ENCODE measurements at regions not wholly inside any gene's neighbourhood (a gene's known extent, or its start where the extent isn't known, plus 50 kb on each side); places are given as distances from the start of the nearest gene placed in this dataset.

DNA sequence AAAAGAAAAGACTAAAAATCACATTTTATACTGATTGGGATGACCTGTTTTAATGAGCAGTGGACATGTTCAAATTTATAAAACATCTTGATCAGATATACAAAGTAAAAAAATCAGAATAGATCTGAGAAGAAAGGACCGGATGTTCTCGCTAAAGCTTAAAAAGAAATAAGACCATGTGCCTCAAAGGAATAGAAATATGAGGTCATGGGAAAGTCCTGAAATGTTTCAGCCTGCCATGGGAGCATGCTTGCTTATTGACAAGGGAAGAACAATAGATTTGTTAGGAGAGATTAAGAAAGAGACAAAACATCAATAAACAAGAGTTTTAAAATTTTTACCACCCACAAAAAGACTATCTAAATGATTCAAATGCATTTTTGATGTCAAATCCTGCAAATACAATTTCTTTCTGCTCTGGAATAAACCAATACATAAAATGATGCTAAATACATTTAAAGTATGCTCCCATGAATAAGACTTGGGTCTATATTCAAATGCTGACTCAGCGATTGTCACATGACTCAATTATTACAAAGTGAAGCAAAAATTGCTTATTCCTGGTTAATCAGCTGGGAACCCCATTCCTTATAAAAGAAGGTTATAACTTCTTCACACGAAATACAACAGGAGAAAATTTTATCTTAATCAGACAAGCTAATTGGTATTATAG lies 633.9 kb upstream of the PKDCC start:
- Histone ChIP-seq H3K27me3 (no peaks in the 10 kb centered on the region), H3K27ac (no peak overlapping the region), H3K36me3 (no peaks in the 10 kb centered on the region), H3K4me3 (no peak overlapping the region), H3K4me1 (no peaks in the 10 kb centered on the region), H3K9me3 (no peaks in the 10 kb centered on the region)
- 64 to 81% (median 71%) methylated on average over 4 of the region's 4 CpGs for WGBS, 5 donors
- TF ChIP-seq POLR2A (IDR thresholded peaks at IDR 0.05) (no peak), EP300 (IDR thresholded peaks at IDR 0.05) (no peak), POLR2AphosphoS5 (IDR thresholded peaks at IDR 0.05) (no peak)
- TF ChIP-seq, protein P1, sequence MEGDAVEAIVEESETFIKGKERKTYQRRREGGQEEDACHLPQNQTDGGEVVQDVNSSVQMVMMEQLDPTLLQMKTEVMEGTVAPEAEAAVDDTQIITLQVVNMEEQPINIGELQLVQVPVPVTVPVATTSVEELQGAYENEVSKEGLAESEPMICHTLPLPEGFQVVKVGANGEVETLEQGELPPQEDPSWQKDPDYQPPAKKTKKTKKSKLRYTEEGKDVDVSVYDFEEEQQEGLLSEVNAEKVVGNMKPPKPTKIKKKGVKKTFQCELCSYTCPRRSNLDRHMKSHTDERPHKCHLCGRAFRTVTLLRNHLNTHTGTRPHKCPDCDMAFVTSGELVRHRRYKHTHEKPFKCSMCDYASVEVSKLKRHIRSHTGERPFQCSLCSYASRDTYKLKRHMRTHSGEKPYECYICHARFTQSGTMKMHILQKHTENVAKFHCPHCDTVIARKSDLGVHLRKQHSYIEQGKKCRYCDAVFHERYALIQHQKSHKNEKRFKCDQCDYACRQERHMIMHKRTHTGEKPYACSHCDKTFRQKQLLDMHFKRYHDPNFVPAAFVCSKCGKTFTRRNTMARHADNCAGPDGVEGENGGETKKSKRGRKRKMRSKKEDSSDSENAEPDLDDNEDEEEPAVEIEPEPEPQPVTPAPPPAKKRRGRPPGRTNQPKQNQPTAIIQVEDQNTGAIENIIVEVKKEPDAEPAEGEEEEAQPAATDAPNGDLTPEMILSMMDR (IDR thresholded peaks at IDR 0.05) = no peak
- peak in 1 of 2 donors; percentile 18 for DNase-seq
- intact Hi-C loops (cut with DNase I; ENCODE audit: low total_unique reads) = no loop called here

DNA sequence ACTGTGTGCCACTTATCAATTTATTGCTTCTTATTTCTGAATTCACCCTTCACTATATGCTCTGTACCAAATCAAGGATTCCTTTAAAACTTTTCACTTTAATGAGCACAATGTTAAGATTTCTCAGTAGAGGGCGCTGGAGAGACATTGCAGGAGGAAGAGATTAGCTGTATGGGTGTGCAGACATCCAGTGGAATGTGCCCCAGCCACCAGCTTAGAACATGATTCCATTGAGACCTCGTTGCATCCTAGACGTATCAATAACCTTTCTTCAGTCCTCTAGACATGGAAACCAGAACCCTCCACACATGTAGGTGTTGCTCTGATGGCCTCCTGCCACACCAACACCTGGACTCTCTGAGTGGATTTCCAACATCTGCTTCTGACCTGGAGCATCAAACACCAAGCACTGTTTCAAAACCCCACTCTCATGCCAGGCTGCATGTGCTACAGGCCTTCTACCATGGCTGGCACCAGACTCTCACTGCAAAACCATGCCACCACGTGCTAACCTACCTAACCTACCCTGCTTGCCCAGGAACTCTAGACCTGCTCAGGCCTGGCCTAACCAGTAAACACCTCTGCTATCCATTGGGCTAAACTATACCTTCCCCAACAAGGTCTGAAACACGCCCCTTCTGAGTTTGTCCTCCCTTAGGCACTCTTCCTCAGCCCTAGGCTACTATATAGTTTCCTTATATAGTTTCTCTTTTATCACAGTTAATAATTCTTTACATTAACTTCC lies 633.2 kb upstream of the PKDCC start:
- Histone ChIP-seq H3K27ac (no peak overlapping the region), H3K4me1 (no peaks in the 10 kb centered on the region), H3K36me3 (no peaks in the 10 kb centered on the region), H3K9me3 (no peaks in the 10 kb centered on the region), H3K4me3 (no peak overlapping the region), H3K27me3 (no peaks in the 10 kb centered on the region)
- peak in 1 of 2 donors; percentile 17 for DNase-seq
- 57 to 77% (median 66%) methylated on average over 4 to 5 of the region's 5 CpGs for WGBS, 5 donors
- intact Hi-C loops (cut with DNase I; ENCODE audit: low total_unique reads) = no loop called here
- TF ChIP-seq EP300 (IDR thresholded peaks at IDR 0.05) = no peak
- no peak for TF ChIP-seq POLR2AphosphoS5 (IDR thresholded peaks at IDR 0.05)
- no peak for TF ChIP-seq POLR2A (IDR thresholded peaks at IDR 0.05)
- TF ChIP-seq, protein P1 (IDR thresholded peaks at IDR 0.05) = peak in 4 of 7 experiments; percentile 10 to 23 (median 18)

DNA sequence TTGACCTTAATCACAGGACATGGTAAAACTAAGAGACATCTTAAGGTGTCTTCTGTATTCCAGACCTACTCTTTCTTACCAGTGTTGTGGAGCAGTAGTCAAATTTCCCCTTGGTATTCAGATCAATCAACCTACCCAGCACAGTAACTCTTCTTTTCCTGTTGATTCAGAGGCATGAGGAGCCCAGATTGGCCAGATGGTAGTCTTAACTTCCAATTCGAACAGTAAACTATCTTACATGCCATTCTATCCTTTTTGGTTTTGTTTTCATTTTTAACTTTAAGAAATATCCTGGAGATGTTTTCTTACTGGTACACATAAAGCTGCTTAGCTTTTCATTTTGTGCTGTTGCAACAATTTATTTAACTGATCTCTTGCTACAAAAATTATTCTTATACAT lies 630.3 kb upstream of the PKDCC start:
- no peak overlapping the region for H3K27ac ChIP-seq
- no peak overlapping the region for H3K4me3 ChIP-seq
- WGBS, 5 donors = 43 to 76% (median 69%) methylated on average over 1 of the region's 1 CpG
- H3K36me3 ChIP-seq = no peaks in the 10 kb centered on the region
- no peak for DNase-seq
- intact Hi-C loops (cut with DNase I; ENCODE audit: low total_unique reads) = no loop called here
- H3K4me1 ChIP-seq = peaks cover 0 to 7% (median 2%) of the 10 kb centered on the region in 4 donors
- TF ChIP-seq, protein P1 (IDR thresholded peaks at IDR 0.05) = no peak
- TF ChIP-seq POLR2A (IDR thresholded peaks at IDR 0.05) (no peak), EP300 (IDR thresholded peaks at IDR 0.05) (no peak), POLR2AphosphoS5 (IDR thresholded peaks at IDR 0.05) (no peak)
- no peaks in the 10 kb centered on the region for H3K9me3 ChIP-seq
- H3K27me3 ChIP-seq = no peaks in the 10 kb centered on the region

DNA sequence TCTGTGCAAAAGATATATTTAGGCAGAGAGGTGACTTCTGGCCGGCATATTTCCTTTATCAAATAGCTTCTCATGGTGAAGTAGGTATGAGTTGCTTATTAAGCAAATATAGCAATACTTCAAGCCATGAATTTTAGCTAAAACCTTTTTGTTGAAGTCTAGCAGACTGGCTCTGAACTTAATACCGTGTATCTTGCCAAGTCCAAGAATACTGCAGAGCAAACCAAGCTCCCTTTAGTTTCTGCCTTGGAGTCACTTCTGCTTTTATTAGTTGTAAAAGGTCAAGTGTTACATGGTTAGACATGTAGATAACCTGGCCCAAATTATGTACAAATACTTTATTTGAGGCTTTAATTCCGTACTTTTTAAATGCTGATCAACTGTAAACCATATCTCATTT lies 627.6 kb upstream of the PKDCC start:
- WGBS, 5 donors = 19 to 45% (median 26%) methylated on average over 3 of the region's 3 CpGs
- peaks cover 0 to 7% (median 2%) of the 10 kb centered on the region in 4 donors for H3K4me1 ChIP-seq
- H3K36me3 ChIP-seq = no peaks in the 10 kb centered on the region

More for the DNA sequence above, 627.6 kb upstream of the PKDCC start:
- Histone ChIP-seq H3K27me3 (no peaks in the 10 kb centered on the region), H3K27ac (no peak overlapping the region), H3K4me3 (no peak overlapping the region), H3K9me3 (no peaks in the 10 kb centered on the region)
- intact Hi-C loops (cut with DNase I; ENCODE audit: low total_unique reads) = no loop called here
- TF ChIP-seq POLR2A (IDR thresholded peaks at IDR 0.05) = no peak
- TF ChIP-seq, protein P1 (IDR thresholded peaks at IDR 0.05) = no peak
- no peak for TF ChIP-seq POLR2AphosphoS5 (IDR thresholded peaks at IDR 0.05)
- no peak for TF ChIP-seq EP300 (IDR thresholded peaks at IDR 0.05)
- DNase-seq = peak in 1 of 2 donors; percentile 15

All from stomach (tissue), 8 donors.